A549 (cell line): ENCODE measurements at regions not wholly inside any gene's neighbourhood (a gene's known extent, or its start where the extent isn't known, plus 50 kb on each side); places are given as distances from the start of the nearest gene placed in this dataset.

Experiments
- CHD2 ChIP-seq: fragments of 150-350 bp; IDR thresholded peaks from 2 replicates; pipeline ENCODE4 v1.6.1; 2014; ENCODE audit warnings: low read length; ENCODE audit not compliant: partially characterized antibody
- HDAC2 ChIP-seq: fragments of 200-600 bp; sonication (generic); IDR thresholded peaks from 2 replicates; pipeline ENCODE4 v1.6.1; 2016
- KDM1A ChIP-seq: fragments of 200-600 bp; sonication (generic); IDR thresholded peaks from 2 replicates; pipeline ENCODE4 v1.6.1; 2016; ENCODE audit warnings: low read depth, mild to moderate bottlenecking
- MAFK ChIP-seq: fragments of 450-650 bp; IDR thresholded peaks from 2 replicates; pipeline ENCODE4 v1.6.1; 2014; ENCODE audit not compliant: partially characterized antibody
- POLR2A ChIP-seq: IDR thresholded peaks from 2 replicates; pipeline ENCODE4 v1.6.1; 2012; ENCODE audit warnings: mild to moderate bottlenecking, low read length
- RAD21 ChIP-seq, 2 experiments: fragments of >200 bp in 1 of 2; sonication (Bioruptor Twin) in 1 of 2; formaldehyde crosslinking in 1 of 2; IDR thresholded peaks in 1 of 2; conservative IDR thresholded peaks in 1 of 2; 2 replicates in 1 of 2; 3 replicates in 1 of 2; pipeline ENCODE4 v1.6.1; 2012 to 2018; ENCODE audit warnings: inconsistent platforms in 1 of 2
- TF ChIP-seq, protein P1 (sequence below): fragments of >200 bp; sonication (Bioruptor Twin); formaldehyde crosslinking; IDR thresholded peaks from 3 replicates; pipeline ENCODE4 v1.5.1; 2016
- TF ChIP-seq, protein P2 (sequence below): fragments of 450-650 bp; IDR thresholded peaks from 2 replicates; pipeline ENCODE4 v1.6.1; 2014; ENCODE audit warnings: antibody characterized with exemption

DNA sequence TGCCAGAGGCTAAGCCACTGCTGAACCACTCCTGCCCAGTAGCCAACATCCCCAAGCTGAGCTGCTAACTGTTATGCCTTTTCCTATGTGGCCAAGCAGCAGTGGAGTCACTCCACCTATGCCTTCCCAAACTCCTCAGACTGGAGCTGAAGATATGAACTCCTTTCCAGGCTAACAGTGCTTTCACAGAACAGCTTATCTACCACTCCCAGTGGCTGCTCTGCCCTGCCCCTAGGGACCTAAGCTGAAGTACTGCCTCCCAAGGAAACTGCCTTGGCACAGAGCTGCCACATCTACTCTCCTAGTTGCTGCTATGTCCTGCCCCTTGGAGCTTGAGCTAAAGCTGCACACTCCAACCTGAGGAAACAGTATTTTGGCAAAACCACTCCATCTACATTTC is 275.9 kb downstream of the RBM43 start:
- TF ChIP-seq, protein P1, sequence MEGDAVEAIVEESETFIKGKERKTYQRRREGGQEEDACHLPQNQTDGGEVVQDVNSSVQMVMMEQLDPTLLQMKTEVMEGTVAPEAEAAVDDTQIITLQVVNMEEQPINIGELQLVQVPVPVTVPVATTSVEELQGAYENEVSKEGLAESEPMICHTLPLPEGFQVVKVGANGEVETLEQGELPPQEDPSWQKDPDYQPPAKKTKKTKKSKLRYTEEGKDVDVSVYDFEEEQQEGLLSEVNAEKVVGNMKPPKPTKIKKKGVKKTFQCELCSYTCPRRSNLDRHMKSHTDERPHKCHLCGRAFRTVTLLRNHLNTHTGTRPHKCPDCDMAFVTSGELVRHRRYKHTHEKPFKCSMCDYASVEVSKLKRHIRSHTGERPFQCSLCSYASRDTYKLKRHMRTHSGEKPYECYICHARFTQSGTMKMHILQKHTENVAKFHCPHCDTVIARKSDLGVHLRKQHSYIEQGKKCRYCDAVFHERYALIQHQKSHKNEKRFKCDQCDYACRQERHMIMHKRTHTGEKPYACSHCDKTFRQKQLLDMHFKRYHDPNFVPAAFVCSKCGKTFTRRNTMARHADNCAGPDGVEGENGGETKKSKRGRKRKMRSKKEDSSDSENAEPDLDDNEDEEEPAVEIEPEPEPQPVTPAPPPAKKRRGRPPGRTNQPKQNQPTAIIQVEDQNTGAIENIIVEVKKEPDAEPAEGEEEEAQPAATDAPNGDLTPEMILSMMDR = no peak
- TF ChIP-seq POLR2A = no peak
- TF ChIP-seq CHD2 = no peak
- no peak for TF ChIP-seq HDAC2
- TF ChIP-seq, protein P2, sequence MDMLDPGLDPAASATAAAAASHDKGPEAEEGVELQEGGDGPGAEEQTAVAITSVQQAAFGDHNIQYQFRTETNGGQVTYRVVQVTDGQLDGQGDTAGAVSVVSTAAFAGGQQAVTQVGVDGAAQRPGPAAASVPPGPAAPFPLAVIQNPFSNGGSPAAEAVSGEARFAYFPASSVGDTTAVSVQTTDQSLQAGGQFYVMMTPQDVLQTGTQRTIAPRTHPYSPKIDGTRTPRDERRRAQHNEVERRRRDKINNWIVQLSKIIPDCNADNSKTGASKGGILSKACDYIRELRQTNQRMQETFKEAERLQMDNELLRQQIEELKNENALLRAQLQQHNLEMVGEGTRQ = no peak
- no peak for TF ChIP-seq MAFK
- TF ChIP-seq KDM1A = no peak
- TF ChIP-seq RAD21 (conservative IDR thresholded peaks at IDR 0.05 in 1 of 2, IDR thresholded peaks at IDR 0.05 in 1 of 2) = no peak
